ENCODE measurements at regions not wholly inside any gene's neighbourhood (a gene's known extent, or its start where the extent isn't known, plus 50 kb on each side); places are given as distances from the start of the nearest gene placed in this dataset.
"Not testable (repeated sequence)": the region's sequence is repeated elsewhere in the genome, so short reads cannot be mapped to it uniquely, and the experiment has no call there.

DNA sequence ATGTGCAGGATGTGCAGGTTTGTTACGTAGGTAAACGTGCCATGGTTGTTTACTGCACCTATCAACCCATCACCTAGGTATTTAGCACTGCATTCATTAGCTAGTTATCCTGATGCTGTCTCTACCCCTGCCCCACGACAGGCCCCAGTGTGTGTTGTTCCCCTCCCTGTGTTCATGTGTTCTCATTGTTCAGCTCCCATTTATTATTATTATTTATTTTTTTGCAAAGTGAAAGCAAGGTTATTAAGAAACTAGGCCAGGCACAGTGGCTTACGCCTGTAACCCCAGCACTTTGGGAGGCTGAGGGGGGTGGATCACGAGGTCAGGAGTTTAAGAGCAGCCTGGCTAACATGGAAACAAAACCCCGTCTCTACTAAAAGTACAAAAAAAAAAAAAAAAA, 108.2 kb upstream of the FOXA2 start:
- in situ Hi-C loops (cut with HindIII; ENCODE audit: extremely low pct_ligation_motif_present, low pct_unique_long_range_greater_than_20kb), result loop anchor here (5.0 to 10.0 kb wide), 3 partner anchors 282 to 650 kb away; no protein-coding TSS in a partner anchor
- not testable (repeated sequence) for H3K9me3 ChIP-seq (ENCODE audit: low read length); H3K4me3 ChIP-seq (replicated peaks in 1 of 3; ENCODE audit: insufficient read depth in 1 of 3, low read depth in 2 of 3, low read length in 3 of 3); BruUV-seq (replicated peaks); H4K20me1 ChIP-seq (ENCODE audit: insufficient read depth, low read length); FAIRE-seq; H2AFZ ChIP-seq (ENCODE audit: low read length); ATAC-seq; H3K9ac ChIP-seq (ENCODE audit: insufficient read depth, low read depth, low read length); H3K27ac ChIP-seq (ENCODE audit: extremely low read length, insufficient read depth, low read length); H3K4me2 ChIP-seq (ENCODE audit: low read depth, low read length); H3K36me3 ChIP-seq (replicated peaks in 1 of 2; ENCODE audit: control insufficient read depth in 1 of 2, insufficient read depth in 2 of 2, low read length in 2 of 2); DNase-seq (ENCODE audit: low spot score); H3K79me2 ChIP-seq (ENCODE audit: insufficient read depth, low read length)
- ChIA-PET POLR2A (interaction anchor here (0.9 to 1.5 kb wide), 3 partner anchors 158 to 658 kb away, joined by 3 to 4 read pairs (median 3); partner anchors contain the start of gene NXT1), CTCF (ENCODE audit: low intra/inter-chr PET ratio, low total read pairs) (interaction anchor here (1.4 to 2.5 kb wide), 3 partner anchors 282 to 648 kb away, joined by 6 to 15 read pairs (median 12); no protein-coding TSS in a partner anchor)
- WGBS (ENCODE audit: low lambda C conversion rate), result 36% methylated on average over 6 of the region's 6 CpGs
- Histone ChIP-seq H3K4me1 (ENCODE audit: insufficient read depth, low read length) (peaks cover 13% of the 10 kb centered on the region), H3K27me3 (ENCODE audit: control insufficient read depth in 1 of 2, insufficient read depth in 2 of 2, low read length in 2 of 2) (peaks cover 1 to 13% of the 10 kb centered on the region in 2 experiments; a peak in 2 of 5 replicates)
- intact Hi-C loops (cut with micrococcal nuclease; ENCODE audit: unreplicated experiment), result loop anchor here (5.0 to 10.0 kb wide), 3 partner anchors 382 to 630 kb away; no protein-coding TSS in a partner anchor

DNA sequence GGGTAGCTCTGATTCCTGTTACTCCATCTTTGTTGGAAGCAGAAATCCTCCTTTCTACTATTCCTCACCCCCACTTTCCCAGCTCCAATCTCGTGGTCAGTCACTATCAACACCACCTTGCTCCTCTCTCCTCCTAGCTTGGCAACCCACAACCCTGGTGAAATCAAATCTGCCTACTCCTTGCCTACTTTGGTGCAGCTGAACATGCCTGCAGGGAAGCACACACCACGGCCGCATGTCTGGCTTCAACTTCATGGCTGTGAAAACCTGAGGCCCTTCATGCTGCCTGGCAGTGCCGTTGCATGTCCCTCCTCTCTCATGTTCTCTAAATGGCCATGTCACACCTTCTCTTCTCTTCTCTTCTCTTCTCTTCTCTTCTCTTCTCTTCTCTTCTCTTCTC, 112.4 kb upstream of the FOXA2 start:
- no TSS peak for BruUV-seq (replicated peaks)
- Histone ChIP-seq H3K4me3 (replicated peaks in 1 of 3; ENCODE audit: insufficient read depth in 1 of 3, low read depth in 2 of 3, low read length in 3 of 3) (no peak overlapping the region), H3K27ac (ENCODE audit: extremely low read length, insufficient read depth, low read length) (no peak overlapping the region), H3K9ac (ENCODE audit: insufficient read depth, low read depth, low read length) (no peak overlapping the region), H4K20me1 (ENCODE audit: insufficient read depth, low read length) (no peaks in the 10 kb centered on the region), H3K27me3 (ENCODE audit: control insufficient read depth in 1 of 2, insufficient read depth in 2 of 2, low read length in 2 of 2) (peaks cover 1 to 13% of the 10 kb centered on the region in 2 experiments; a peak in 2 of 5 replicates), H2AFZ (ENCODE audit: low read length) (no peak overlapping the region), H3K36me3 (replicated peaks in 1 of 2; ENCODE audit: control insufficient read depth in 1 of 2, insufficient read depth in 2 of 2, low read length in 2 of 2) (no peaks in the 10 kb centered on the region), H3K79me2 (ENCODE audit: insufficient read depth, low read length) (no peaks in the 10 kb centered on the region), H3K4me2 (ENCODE audit: low read depth, low read length) (no peak overlapping the region), H3K9me3 (ENCODE audit: low read length) (no peaks in the 10 kb centered on the region), H3K4me1 (ENCODE audit: insufficient read depth, low read length) (peaks cover 4% of the 10 kb centered on the region; the same call in 1 of the 2 replicates)
- ATAC-seq (no peak), FAIRE-seq (no peak), DNase-seq (ENCODE audit: low spot score) (no peak)
- 11% methylated on average over 4 of the region's 4 CpGs for WGBS (ENCODE audit: low lambda C conversion rate)
- POLR2A ChIA-PET, result interaction anchor here (1.0 kb wide), 1 partner anchor 653 kb away, joined by 3 read pairs; the partner anchor contains the start of gene NXT1
- intact Hi-C loops (cut with micrococcal nuclease; ENCODE audit: unreplicated experiment) (loop anchor here (10.0 kb wide), 1 partner anchor 378 kb away; no protein-coding TSS in a partner anchor), in situ Hi-C loops (cut with HindIII; ENCODE audit: extremely low pct_ligation_motif_present, low pct_unique_long_range_greater_than_20kb) (loop anchor here (10.0 kb wide), 1 partner anchor 278 kb away; no protein-coding TSS in a partner anchor)
- CTCF ChIA-PET (ENCODE audit: low intra/inter-chr PET ratio, low total read pairs), result no interaction called here
- TF ChIP-seq, protein P1, sequence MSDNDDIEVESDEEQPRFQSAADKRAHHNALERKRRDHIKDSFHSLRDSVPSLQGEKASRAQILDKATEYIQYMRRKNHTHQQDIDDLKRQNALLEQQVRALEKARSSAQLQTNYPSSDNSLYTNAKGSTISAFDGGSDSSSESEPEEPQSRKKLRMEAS (IDR thresholded peaks at IDR 0.05), result no peak
- TF ChIP-seq ZNF557 (CRISPR knock-in tag; IDR thresholded peaks at IDR 0.05), result no peak
- no peak for TF ChIP-seq IKZF1 (IDR thresholded peaks at IDR 0.05)
- TF ChIP-seq, protein P2, sequence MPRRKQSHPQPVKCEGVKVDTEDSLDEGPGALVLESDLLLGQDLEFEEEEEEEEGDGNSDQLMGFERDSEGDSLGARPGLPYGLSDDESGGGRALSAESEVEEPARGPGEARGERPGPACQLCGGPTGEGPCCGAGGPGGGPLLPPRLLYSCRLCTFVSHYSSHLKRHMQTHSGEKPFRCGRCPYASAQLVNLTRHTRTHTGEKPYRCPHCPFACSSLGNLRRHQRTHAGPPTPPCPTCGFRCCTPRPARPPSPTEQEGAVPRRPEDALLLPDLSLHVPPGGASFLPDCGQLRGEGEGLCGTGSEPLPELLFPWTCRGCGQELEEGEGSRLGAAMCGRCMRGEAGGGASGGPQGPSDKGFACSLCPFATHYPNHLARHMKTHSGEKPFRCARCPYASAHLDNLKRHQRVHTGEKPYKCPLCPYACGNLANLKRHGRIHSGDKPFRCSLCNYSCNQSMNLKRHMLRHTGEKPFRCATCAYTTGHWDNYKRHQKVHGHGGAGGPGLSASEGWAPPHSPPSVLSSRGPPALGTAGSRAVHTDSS (CRISPR knock-in tag; conservative IDR thresholded peaks at IDR 0.05), result no peak
- TF ChIP-seq, protein P3, sequence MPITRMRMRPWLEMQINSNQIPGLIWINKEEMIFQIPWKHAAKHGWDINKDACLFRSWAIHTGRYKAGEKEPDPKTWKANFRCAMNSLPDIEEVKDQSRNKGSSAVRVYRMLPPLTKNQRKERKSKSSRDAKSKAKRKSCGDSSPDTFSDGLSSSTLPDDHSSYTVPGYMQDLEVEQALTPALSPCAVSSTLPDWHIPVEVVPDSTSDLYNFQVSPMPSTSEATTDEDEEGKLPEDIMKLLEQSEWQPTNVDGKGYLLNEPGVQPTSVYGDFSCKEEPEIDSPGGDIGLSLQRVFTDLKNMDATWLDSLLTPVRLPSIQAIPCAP (CRISPR knock-in tag; IDR thresholded peaks at IDR 0.05; ENCODE audit: low read depth), result no peak
- TF ChIP-seq, protein P4, sequence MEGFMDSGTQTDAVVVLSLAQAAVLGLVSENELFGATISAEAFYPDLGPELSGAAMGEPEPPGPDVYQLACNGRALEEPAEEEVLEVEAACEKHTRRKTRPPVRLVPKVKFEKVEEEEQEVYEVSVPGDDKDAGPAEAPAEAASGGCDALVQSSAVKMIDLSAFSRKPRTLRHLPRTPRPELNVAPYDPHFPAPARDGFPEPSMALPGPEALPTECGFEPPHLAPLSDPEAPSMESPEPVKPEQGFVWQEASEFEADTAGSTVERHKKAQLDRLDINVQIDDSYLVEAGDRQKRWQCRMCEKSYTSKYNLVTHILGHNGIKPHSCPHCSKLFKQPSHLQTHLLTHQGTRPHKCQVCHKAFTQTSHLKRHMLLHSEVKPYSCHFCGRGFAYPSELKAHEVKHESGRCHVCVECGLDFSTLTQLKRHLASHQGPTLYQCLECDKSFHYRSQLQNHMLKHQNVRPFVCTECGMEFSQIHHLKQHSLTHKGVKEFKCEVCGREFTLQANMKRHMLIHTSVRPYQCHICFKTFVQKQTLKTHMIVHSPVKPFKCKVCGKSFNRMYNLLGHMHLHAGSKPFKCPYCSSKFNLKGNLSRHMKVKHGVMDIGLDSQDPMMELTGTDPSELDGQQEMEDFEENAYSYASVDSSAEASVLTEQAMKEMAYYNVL (CRISPR knock-in tag; IDR thresholded peaks at IDR 0.05; ENCODE audit: borderline replicate concordance), result no peak
- TF ChIP-seq, protein P5, sequence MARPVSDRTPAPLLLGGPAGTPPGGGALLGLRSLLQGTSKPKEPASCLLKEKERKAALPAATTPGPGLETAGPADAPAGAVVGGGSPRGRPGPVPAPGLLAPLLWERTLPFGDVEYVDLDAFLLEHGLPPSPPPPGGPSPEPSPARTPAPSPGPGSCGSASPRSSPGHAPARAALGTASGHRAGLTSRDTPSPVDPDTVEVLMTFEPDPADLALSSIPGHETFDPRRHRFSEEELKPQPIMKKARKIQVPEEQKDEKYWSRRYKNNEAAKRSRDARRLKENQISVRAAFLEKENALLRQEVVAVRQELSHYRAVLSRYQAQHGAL (CRISPR knock-in tag; IDR thresholded peaks at IDR 0.05; ENCODE audit: not compliant biosample characterization), result no peak

Data from HepG2 (cell line).